ENCODE measurements at regions not wholly inside any gene's neighbourhood (a gene's known extent, or its start where the extent isn't known, plus 50 kb on each side); places are given as distances from the start of the nearest gene placed in this dataset.

DNA sequence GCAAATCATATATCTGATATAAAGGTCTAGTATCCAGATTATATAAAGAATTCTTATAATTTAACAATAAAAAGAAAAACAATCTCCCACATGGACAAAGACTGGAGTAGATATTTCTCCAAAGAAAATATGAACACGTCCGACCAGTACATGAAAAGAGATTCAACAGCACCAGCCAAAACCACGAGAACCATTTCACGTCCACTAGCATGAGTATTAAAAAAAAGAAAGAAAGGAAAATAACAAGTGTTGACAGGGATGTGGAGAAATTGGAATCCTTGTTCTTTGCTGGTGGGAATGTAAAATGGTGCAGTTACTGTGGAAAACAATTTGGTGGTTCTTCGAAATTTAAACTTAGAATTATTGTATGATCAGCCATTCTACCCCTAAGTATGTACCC is 432.7 kb upstream of the TRIB2 start:
- Histone ChIP-seq H3K27me3 (replicated peaks in 2 of 5; ENCODE audit: control insufficient read depth in 4 of 5, insufficient read depth in 5 of 5, low read length in 4 of 5) (no peaks in the 10 kb centered on the region), H3K27ac (ENCODE audit: insufficient read depth in 1 of 2, low read depth in 1 of 2, low read length in 2 of 2, poor library complexity in 1 of 2, severe bottlenecking in 2 of 2) (no peak overlapping the region), H3K4me1 (ENCODE audit: control extremely low read depth in 1 of 4, control insufficient read depth in 4 of 4, insufficient read depth in 4 of 4, low read length in 3 of 4) (peaks cover 0 to 3% (median 0%) of the 10 kb centered on the region in 4 experiments), H3K9me3 (ENCODE audit: control extremely low read depth in 1 of 5, control insufficient read depth in 4 of 5, insufficient read depth in 2 of 5, low read depth in 1 of 5, low read length in 4 of 5) (peaks cover 0 to 2% (median 0%) of the 10 kb centered on the region in 5 experiments), H3K36me3 (ENCODE audit: control insufficient read depth in 4 of 4, insufficient read depth in 4 of 4, low read length in 3 of 4) (no peaks in the 10 kb centered on the region), H3K4me3 (ENCODE audit: control insufficient read depth in 1 of 7, extremely low read depth in 1 of 7, insufficient read depth in 4 of 7, low read depth in 2 of 7, low read length in 6 of 7) (no peak overlapping the region)
- WGBS (ENCODE audit: insufficient coverage): 95% methylated on average over 4 of the region's 5 CpGs
- POLR2A ChIA-PET: no interaction called here
- CTCF ChIA-PET: no interaction called here
- no peak for DNase-seq

DNA sequence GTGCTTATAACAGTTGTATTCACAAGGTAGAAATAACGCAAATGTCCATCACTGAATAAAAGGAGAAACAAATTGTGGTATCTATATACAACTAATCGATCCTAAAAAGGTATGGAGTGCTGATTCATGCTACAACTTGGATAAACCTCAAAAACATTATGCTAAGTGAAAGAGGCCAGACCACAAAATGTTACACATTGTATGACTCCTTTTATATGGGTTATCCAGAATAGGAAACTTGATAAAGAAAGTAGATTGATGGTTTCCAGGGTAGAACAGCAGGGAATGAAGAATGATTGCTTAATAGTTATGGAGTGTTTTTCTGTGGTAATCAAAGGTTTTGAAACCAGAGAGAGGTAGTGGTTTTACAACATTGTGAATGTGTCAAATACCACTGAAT is 432.2 kb upstream of the TRIB2 start:
- ChIA-PET CTCF (no interaction called here), POLR2A (no interaction called here)
- no peak overlapping the region for H3K27ac ChIP-seq (ENCODE audit: insufficient read depth in 1 of 2, low read depth in 1 of 2, low read length in 2 of 2, poor library complexity in 1 of 2, severe bottlenecking in 2 of 2)
- H3K36me3 ChIP-seq (ENCODE audit: control insufficient read depth in 4 of 4, insufficient read depth in 4 of 4, low read length in 3 of 4): no peaks in the 10 kb centered on the region
- peaks cover 0 to 3% (median 0%) of the 10 kb centered on the region in 4 experiments for H3K4me1 ChIP-seq (ENCODE audit: control extremely low read depth in 1 of 4, control insufficient read depth in 4 of 4, insufficient read depth in 4 of 4, low read length in 3 of 4)
- WGBS (ENCODE audit: insufficient coverage): no CpG with 5 or more reads among the region's 2 CpGs
- H3K4me3 ChIP-seq (ENCODE audit: control insufficient read depth in 1 of 7, extremely low read depth in 1 of 7, insufficient read depth in 4 of 7, low read depth in 2 of 7, low read length in 6 of 7): no peak overlapping the region
- H3K9me3 ChIP-seq (ENCODE audit: control extremely low read depth in 1 of 5, control insufficient read depth in 4 of 5, insufficient read depth in 2 of 5, low read depth in 1 of 5, low read length in 4 of 5): peaks cover 0 to 2% (median 0%) of the 10 kb centered on the region in 5 experiments
- no peaks in the 10 kb centered on the region for H3K27me3 ChIP-seq (replicated peaks in 2 of 5; ENCODE audit: control insufficient read depth in 4 of 5, insufficient read depth in 5 of 5, low read length in 4 of 5)
- DNase-seq: no peak

DNA sequence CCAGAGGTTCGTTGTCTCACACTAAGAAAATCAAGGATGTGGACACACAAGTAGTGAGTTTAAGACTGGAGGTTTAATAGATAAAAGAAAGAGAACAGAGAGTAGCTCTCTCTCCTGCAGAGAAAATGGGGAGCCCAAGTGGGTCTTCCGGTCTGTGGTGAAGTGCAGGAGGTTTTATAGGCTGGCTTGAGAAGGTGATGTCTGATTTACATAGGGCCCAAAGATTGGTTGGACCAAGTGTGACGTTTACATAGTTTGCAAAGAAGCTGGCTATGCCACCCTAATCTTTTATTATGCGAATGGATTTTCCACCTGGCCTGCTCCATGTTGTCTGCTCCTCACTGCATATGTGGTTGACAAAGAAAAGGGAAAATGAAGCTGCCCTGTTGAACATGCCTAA is 430.4 kb upstream of the TRIB2 start:
- Histone ChIP-seq H3K27ac (ENCODE audit: insufficient read depth in 1 of 2, low read depth in 1 of 2, low read length in 2 of 2, poor library complexity in 1 of 2, severe bottlenecking in 2 of 2) (no peak overlapping the region), H3K27me3 (replicated peaks in 2 of 5; ENCODE audit: control insufficient read depth in 4 of 5, insufficient read depth in 5 of 5, low read length in 4 of 5) (no peaks in the 10 kb centered on the region), H3K4me3 (ENCODE audit: control insufficient read depth in 1 of 7, extremely low read depth in 1 of 7, insufficient read depth in 4 of 7, low read depth in 2 of 7, low read length in 6 of 7) (no peak overlapping the region), H3K36me3 (ENCODE audit: control insufficient read depth in 4 of 4, insufficient read depth in 4 of 4, low read length in 3 of 4) (no peaks in the 10 kb centered on the region), H3K4me1 (ENCODE audit: control extremely low read depth in 1 of 4, control insufficient read depth in 4 of 4, insufficient read depth in 4 of 4, low read length in 3 of 4) (peaks cover 0 to 3% (median 0%) of the 10 kb centered on the region in 4 experiments), H3K9me3 (ENCODE audit: control extremely low read depth in 1 of 5, control insufficient read depth in 4 of 5, insufficient read depth in 2 of 5, low read depth in 1 of 5, low read length in 4 of 5) (peaks cover 0 to 2% (median 0%) of the 10 kb centered on the region in 5 experiments)
- ChIA-PET CTCF (no interaction called here), POLR2A (no interaction called here)
- WGBS (ENCODE audit: insufficient coverage): 100% methylated on average over 4 of the region's 4 CpGs
- DNase-seq: no peak

DNA sequence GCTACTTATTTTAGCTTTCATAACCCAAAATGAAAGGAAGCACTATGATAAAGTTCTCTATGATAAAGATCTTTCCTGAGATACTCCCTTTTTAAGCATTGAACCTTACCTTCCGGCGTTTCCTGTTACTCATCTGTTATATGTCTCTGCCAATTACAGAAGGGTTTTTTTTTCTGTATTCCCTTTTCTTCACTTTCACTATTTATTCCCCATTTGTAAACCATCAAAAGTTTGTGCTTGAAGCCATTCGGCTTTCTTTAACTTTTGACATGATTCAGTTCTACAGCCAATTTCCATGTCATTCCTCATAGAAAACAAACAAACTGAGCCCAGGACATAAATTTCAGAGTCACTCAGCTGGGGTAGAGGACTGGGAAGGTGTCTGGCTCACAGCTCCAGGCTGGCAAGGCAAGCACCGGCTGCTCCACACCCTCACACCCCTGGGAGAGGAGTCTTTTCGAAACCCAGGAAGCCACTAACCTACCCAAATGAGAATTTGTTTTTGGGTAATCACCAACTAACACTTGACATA is 429.4 kb upstream of the TRIB2 start:
- Histone ChIP-seq H3K36me3 (ENCODE audit: control insufficient read depth in 4 of 4, insufficient read depth in 4 of 4, low read length in 3 of 4) (no peaks in the 10 kb centered on the region), H3K27ac (ENCODE audit: insufficient read depth in 1 of 2, low read depth in 1 of 2, low read length in 2 of 2, poor library complexity in 1 of 2, severe bottlenecking in 2 of 2) (no peak overlapping the region), H3K9me3 (ENCODE audit: control extremely low read depth in 1 of 5, control insufficient read depth in 4 of 5, insufficient read depth in 2 of 5, low read depth in 1 of 5, low read length in 4 of 5) (peaks cover 0 to 2% (median 0%) of the 10 kb centered on the region in 5 experiments), H3K4me3 (ENCODE audit: control insufficient read depth in 1 of 7, extremely low read depth in 1 of 7, insufficient read depth in 4 of 7, low read depth in 2 of 7, low read length in 6 of 7) (no peak overlapping the region), H3K4me1 (ENCODE audit: control extremely low read depth in 1 of 4, control insufficient read depth in 4 of 4, insufficient read depth in 4 of 4, low read length in 3 of 4) (peaks cover 0 to 3% (median 0%) of the 10 kb centered on the region in 4 experiments), H3K27me3 (replicated peaks in 2 of 5; ENCODE audit: control insufficient read depth in 4 of 5, insufficient read depth in 5 of 5, low read length in 4 of 5) (no peaks in the 10 kb centered on the region)
- POLR2A ChIA-PET: no interaction called here
- WGBS (ENCODE audit: insufficient coverage): 80% methylated on average over 3 of the region's 5 CpGs
- no peak for DNase-seq
- CTCF ChIA-PET: no interaction called here

DNA sequence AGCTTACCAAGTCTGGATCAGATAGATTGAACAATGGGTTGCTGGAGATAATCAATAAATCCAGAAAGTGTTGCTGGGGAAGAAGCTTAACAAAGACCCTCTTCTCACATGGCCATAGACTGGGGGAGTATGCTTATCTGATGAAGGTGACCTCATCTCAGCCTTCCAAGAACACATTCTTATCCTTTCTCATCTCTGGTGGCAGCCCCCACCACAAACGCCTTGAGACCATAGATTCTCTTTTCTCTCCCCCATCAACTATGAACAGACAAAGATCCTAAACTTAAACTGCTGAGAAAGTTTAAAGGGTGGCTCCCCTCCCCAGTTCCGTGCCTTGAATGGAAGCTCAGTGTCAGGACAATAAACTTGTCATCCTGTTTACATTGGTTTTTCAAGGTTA is 428.7 kb upstream of the TRIB2 start:
- 100% methylated on average over 1 of the region's 2 CpGs for WGBS (ENCODE audit: insufficient coverage)
- H3K36me3 ChIP-seq (ENCODE audit: control insufficient read depth in 4 of 4, insufficient read depth in 4 of 4, low read length in 3 of 4): no peaks in the 10 kb centered on the region
- POLR2A ChIA-PET: no interaction called here

DNA sequence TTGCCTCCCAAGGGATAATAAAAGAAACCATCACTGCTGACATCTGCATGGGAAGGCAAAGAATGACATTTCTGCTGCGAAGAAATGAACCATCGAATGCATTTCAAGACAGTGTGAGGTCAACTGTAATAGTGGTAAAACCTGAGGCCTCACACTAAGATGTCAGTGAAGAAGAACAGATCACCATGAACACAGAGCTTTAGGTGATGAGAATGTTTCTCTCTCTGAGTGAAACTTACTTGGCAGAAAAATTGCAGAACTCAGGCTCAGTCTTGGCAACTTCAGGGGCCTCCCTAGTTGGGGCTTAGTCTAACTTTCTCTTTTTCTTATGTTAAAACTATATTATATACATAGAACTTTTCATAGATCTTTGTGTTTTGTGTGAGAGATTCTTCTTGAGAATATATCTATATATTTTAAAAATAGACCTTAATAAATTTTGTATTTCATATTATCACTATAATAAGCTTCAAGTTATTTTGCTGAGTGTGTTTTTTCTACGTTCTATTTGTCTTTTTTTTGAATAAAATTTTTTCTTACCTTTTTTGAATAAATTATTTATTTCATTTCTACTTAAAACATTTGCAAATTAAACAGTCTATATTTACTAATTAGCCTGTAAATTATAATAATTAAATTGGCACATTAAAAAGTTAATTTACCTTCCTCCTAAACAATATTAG is 427.5 kb upstream of the TRIB2 start:
- Histone ChIP-seq H3K27me3 (replicated peaks in 2 of 5; ENCODE audit: control insufficient read depth in 4 of 5, insufficient read depth in 5 of 5, low read length in 4 of 5) (no peaks in the 10 kb centered on the region), H3K4me1 (ENCODE audit: control extremely low read depth in 1 of 4, control insufficient read depth in 4 of 4, insufficient read depth in 4 of 4, low read length in 3 of 4) (peaks cover 0 to 3% (median 0%) of the 10 kb centered on the region in 4 experiments), H3K36me3 (ENCODE audit: control insufficient read depth in 4 of 4, insufficient read depth in 4 of 4, low read length in 3 of 4) (no peaks in the 10 kb centered on the region), H3K4me3 (ENCODE audit: control insufficient read depth in 1 of 7, extremely low read depth in 1 of 7, insufficient read depth in 4 of 7, low read depth in 2 of 7, low read length in 6 of 7) (no peak overlapping the region), H3K9me3 (ENCODE audit: control extremely low read depth in 1 of 5, control insufficient read depth in 4 of 5, insufficient read depth in 2 of 5, low read depth in 1 of 5, low read length in 4 of 5) (peaks cover 0 to 2% (median 0%) of the 10 kb centered on the region in 5 experiments), H3K27ac (ENCODE audit: insufficient read depth in 1 of 2, low read depth in 1 of 2, low read length in 2 of 2, poor library complexity in 1 of 2, severe bottlenecking in 2 of 2) (no peak overlapping the region)
- DNase-seq: no peak
- ChIA-PET CTCF (interaction anchor here (0.9 kb wide), 1 partner anchor 8 kb away, joined by 3 read pairs; no protein-coding TSS in a partner anchor), POLR2A (no interaction called here)
- 100% methylated on average over 2 of the region's 3 CpGs for WGBS (ENCODE audit: insufficient coverage)

More for the DNA sequence above, 428.7 kb upstream of the TRIB2 start:
- Histone ChIP-seq H3K9me3 (ENCODE audit: control extremely low read depth in 1 of 5, control insufficient read depth in 4 of 5, insufficient read depth in 2 of 5, low read depth in 1 of 5, low read length in 4 of 5) (peaks cover 0 to 2% (median 0%) of the 10 kb centered on the region in 5 experiments), H3K4me3 (ENCODE audit: control insufficient read depth in 1 of 7, extremely low read depth in 1 of 7, insufficient read depth in 4 of 7, low read depth in 2 of 7, low read length in 6 of 7) (no peak overlapping the region), H3K27me3 (replicated peaks in 2 of 5; ENCODE audit: control insufficient read depth in 4 of 5, insufficient read depth in 5 of 5, low read length in 4 of 5) (no peaks in the 10 kb centered on the region), H3K4me1 (ENCODE audit: control extremely low read depth in 1 of 4, control insufficient read depth in 4 of 4, insufficient read depth in 4 of 4, low read length in 3 of 4) (peaks cover 0 to 3% (median 0%) of the 10 kb centered on the region in 4 experiments), H3K27ac (ENCODE audit: insufficient read depth in 1 of 2, low read depth in 1 of 2, low read length in 2 of 2, poor library complexity in 1 of 2, severe bottlenecking in 2 of 2) (no peak overlapping the region)
- no peak for DNase-seq
- CTCF ChIA-PET: interaction anchor here (0.7 kb wide), 1 partner anchor 355 kb away, joined by 3 read pairs; no protein-coding TSS in a partner anchor

DNA sequence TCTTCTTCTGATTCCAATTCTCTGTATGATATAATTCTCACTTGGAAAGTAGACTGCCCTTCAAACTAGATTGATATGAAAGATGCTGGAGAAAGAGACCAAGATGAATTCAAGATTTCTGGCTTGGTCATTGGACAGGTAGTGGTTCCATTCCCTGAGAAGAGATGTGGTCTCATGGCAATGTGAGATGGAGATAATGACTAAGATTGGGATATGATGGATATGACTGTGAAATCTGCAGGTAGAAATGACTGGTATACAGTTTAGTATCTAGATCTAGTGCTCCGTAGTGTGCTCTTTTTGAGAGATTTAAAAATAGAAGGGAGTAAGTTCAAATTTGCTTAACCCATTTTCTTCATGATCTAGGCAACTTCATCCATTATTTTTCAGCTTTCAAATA is 425.4 kb upstream of the TRIB2 start:
- H3K9me3 ChIP-seq (ENCODE audit: control extremely low read depth in 1 of 5, control insufficient read depth in 4 of 5, insufficient read depth in 2 of 5, low read depth in 1 of 5, low read length in 4 of 5): no peaks in the 10 kb centered on the region
- ChIA-PET POLR2A (no interaction called here), CTCF (no interaction called here)
- no peaks in the 10 kb centered on the region for H3K36me3 ChIP-seq (ENCODE audit: control insufficient read depth in 4 of 4, insufficient read depth in 4 of 4, low read length in 3 of 4)
- H3K27me3 ChIP-seq (replicated peaks in 2 of 5; ENCODE audit: control insufficient read depth in 4 of 5, insufficient read depth in 5 of 5, low read length in 4 of 5): no peaks in the 10 kb centered on the region
- H3K27ac ChIP-seq (ENCODE audit: insufficient read depth in 1 of 2, low read depth in 1 of 2, low read length in 2 of 2, poor library complexity in 1 of 2, severe bottlenecking in 2 of 2): no peak overlapping the region
- no peak overlapping the region for H3K4me3 ChIP-seq (ENCODE audit: control insufficient read depth in 1 of 7, extremely low read depth in 1 of 7, insufficient read depth in 4 of 7, low read depth in 2 of 7, low read length in 6 of 7)
- H3K4me1 ChIP-seq (ENCODE audit: control extremely low read depth in 1 of 4, control insufficient read depth in 4 of 4, insufficient read depth in 4 of 4, low read length in 3 of 4): peaks cover 0 to 3% (median 0%) of the 10 kb centered on the region in 4 experiments
- no peak for DNase-seq
- WGBS (ENCODE audit: insufficient coverage): no CpG with 5 or more reads among the region's 1 CpG

All from common myeloid progenitor, CD34-positive (primary cell).